WTC11 (cell line): ENCODE measurements at regions not wholly inside any gene's neighbourhood (a gene's known extent, or its start where the extent isn't known, plus 50 kb on each side); places are given as distances from the start of the nearest gene placed in this dataset.
"Not testable (repeated sequence)": the region's sequence is repeated elsewhere in the genome, so short reads cannot be mapped to it uniquely, and the experiment has no call there.

Source experiments
- ATAC-seq: fragments of 200-7000 bp; cut with Tn5 transposase; 2 replicates; pipeline ENCODE4 v1.10.0; 2021; ENCODE audit warnings: mild to moderate bottlenecking, moderate library complexity
- CTCF ChIA-PET: fragments of 300-600 bp; sonication (Branson Sonifier 250); formaldehyde crosslinking; loops from one replicate; lab custom pipeline; 2021; ENCODE audit warnings: antibody characterized with exemption; lab: Charles Lee
- POLR2A ChIA-PET: fragments of 350-600 bp; sonication (Branson Sonifier 250); formaldehyde crosslinking; loops from one replicate; lab custom pipeline; 2021; ENCODE audit warnings: antibody characterized with exemption; lab: Charles Lee
- DNase-seq: peaks from one replicate; pipeline ENCODE4 v3.0.0; 2021; ENCODE audit warnings: low spot score
- H3K27ac Mint-ChIP-seq: 2 replicates; pipeline ENCODE4 v1.8.0; 2021; ENCODE audit warnings: mixed read lengths
- H3K27me3 Mint-ChIP-seq: 2 replicates; pipeline ENCODE4 v1.8.0; 2021; ENCODE audit warnings: low read depth, mild to moderate bottlenecking, moderate library complexity, mixed read lengths
- H3K36me3 Mint-ChIP-seq: 2 replicates; pipeline ENCODE4 v1.8.0; 2021; ENCODE audit warnings: mixed read lengths
- H3K4me1 Mint-ChIP-seq: 2 replicates; pipeline ENCODE4 v1.8.0; 2022; ENCODE audit warnings: mixed read lengths
- H3K4me3 Mint-ChIP-seq: 2 replicates; pipeline ENCODE4 v1.8.0; 2021; ENCODE audit warnings: mild to moderate bottlenecking, moderate library complexity, mixed read lengths
- H3K9me3 Mint-ChIP-seq: 2 replicates; pipeline ENCODE4 v1.8.0; 2021; ENCODE audit warnings: mixed read lengths
- AFF4 ChIP-seq: sonication (generic); formaldehyde crosslinking; IDR thresholded peaks from 2 replicates; pipeline ENCODE4 v1.8.1; 2023; ENCODE audit warnings: mild to moderate bottlenecking, missing genetic modification reagents, borderline replicate concordance
- CTCF ChIP-seq: fragments of 200-600 bp; IDR thresholded peaks from 2 replicates; pipeline ENCODE4 v1.8.0; 2022; ENCODE audit warnings: antibody characterized with exemption
- E2F1 ChIP-seq: sonication (generic); formaldehyde crosslinking; IDR thresholded peaks from 2 replicates; pipeline ENCODE4 v1.8.0; 2022; ENCODE audit warnings: mild to moderate bottlenecking, missing genetic modification reagents
- FOXJ3 ChIP-seq: sonication (generic); formaldehyde crosslinking; IDR thresholded peaks from 2 replicates; pipeline ENCODE4 v1.9.0; 2021; ENCODE audit warnings: missing genetic modification reagents, mild to moderate bottlenecking, borderline replicate concordance
- GRHL2 ChIP-seq: fragments of 250-450 bp; sonication (Bioruptor Pico); IDR thresholded peaks from 2 replicates; pipeline ENCODE4 v1.8.0; 2022; ENCODE audit warnings: mild to moderate bottlenecking, moderate library complexity; ENCODE audit not compliant: insufficient replicate concordance, severe bottlenecking
- GTF2I ChIP-seq: fragments of 250-450 bp; sonication (Bioruptor Pico); conservative IDR thresholded peaks from 2 replicates; pipeline ENCODE4 v1.4.0; 2021; ENCODE audit warnings: mild to moderate bottlenecking
- JAZF1 ChIP-seq: fragments of 250-450 bp; sonication (Bioruptor Pico); IDR thresholded peaks from 2 replicates; pipeline ENCODE4 v1.9.0; 2021; ENCODE audit warnings: moderate library complexity, mild to moderate bottlenecking, inconsistent platforms
- NFE2L1 ChIP-seq: sonication (generic); formaldehyde crosslinking; IDR thresholded peaks from 2 replicates; pipeline ENCODE4 v1.8.1; 2023; ENCODE audit warnings: missing genetic modification reagents
- NR3C1 ChIP-seq: sonication (generic); formaldehyde crosslinking; conservative IDR thresholded peaks from 2 replicates; pipeline ENCODE4 v1.8.1; 2023; ENCODE audit warnings: low read depth, mild to moderate bottlenecking, missing genetic modification reagents
- USF1 ChIP-seq: sonication (generic); formaldehyde crosslinking; IDR thresholded peaks from 2 replicates; pipeline ENCODE4 v1.8.0; 2022; ENCODE audit warnings: mild to moderate bottlenecking, missing genetic modification reagents
- ZBTB21 ChIP-seq: sonication (generic); formaldehyde crosslinking; IDR thresholded peaks from 2 replicates; pipeline ENCODE4 v1.8.1; 2023; ENCODE audit warnings: mild to moderate bottlenecking, missing genetic modification reagents, borderline replicate concordance
- ZNF138 ChIP-seq: sonication (generic); formaldehyde crosslinking; conservative IDR thresholded peaks from 2 replicates; pipeline ENCODE4 v1.8.1; 2022; ENCODE audit warnings: mild to moderate bottlenecking, moderate library complexity, missing genetic modification reagents
- ZNF263 ChIP-seq: sonication (generic); formaldehyde crosslinking; IDR thresholded peaks from 2 replicates; pipeline ENCODE4 v1.8.1; 2022; ENCODE audit warnings: low read depth, mild to moderate bottlenecking, moderate library complexity, missing genetic modification reagents
- ZNF416 ChIP-seq: fragments of 250-450 bp; sonication (Bioruptor Pico); IDR thresholded peaks from 2 replicates; pipeline ENCODE4 v1.9.0; 2021; ENCODE audit warnings: mild to moderate bottlenecking, inconsistent platforms
- ZNF532 ChIP-seq: fragments of 250-450 bp; sonication (Bioruptor Pico); IDR thresholded peaks from 2 replicates; pipeline ENCODE4 v1.9.0; 2021; ENCODE audit warnings: mild to moderate bottlenecking, borderline replicate concordance

- TF ChIP-seq ZNF416 (CRISPR knock-in tag) = no peak
These were observed 565.2 kb downstream of the TOX3 start (continued) for GRCh38 chr16:51981725-51982124.

- POLR2A ChIA-PET, H3K9me3 Mint-ChIP-seq, ATAC-seq, H3K4me3 Mint-ChIP-seq, DNase-seq, H3K27me3 Mint-ChIP-seq, CTCF ChIA-PET: not testable (repeated sequence)
- peak; percentile 12; the same call in 1 of the 2 replicates for TF ChIP-seq NFE2L1 (CRISPR knock-in tag)
- TF ChIP-seq, all 79 proteins: peak for 1; not testable (repeated sequence) for 78
- H3K27ac Mint-ChIP-seq, H3K36me3 Mint-ChIP-seq, H3K4me1 Mint-ChIP-seq: not testable (repeated sequence)
These were observed 569.4 kb downstream of the TOX3 start for GRCh38 chr16:51977506-51977905.

- CTCF ChIA-PET = interaction anchor here (0.6 to 5.2 kb wide), 23 partner anchors 11 to 1165 kb away, joined by 3 to 149 read pairs (median 4); no protein-coding TSS in a partner anchor
- peak; percentile 46 for DNase-seq
- Mint-ChIP-seq H3K36me3 (no peaks in the 10 kb centered on the region), H3K4me1 (peaks cover 31% of the 10 kb centered on the region), H3K4me3 (no peak overlapping the region), H3K9me3 (no peaks in the 10 kb centered on the region), H3K27ac (no peak overlapping the region), H3K27me3 (no peaks in the 10 kb centered on the region)
- ATAC-seq = peak; percentile 85
- POLR2A ChIA-PET = no interaction called here
- TF ChIP-seq CTCF = peak; percentile 48; the same call in 1 of the 2 replicates
- TF ChIP-seq ZBTB21 (CRISPR knock-in tag) = no peak
These were observed 575.8 kb downstream of the TOX3 start for GRCh38 chr16:51971184-51971583.

- Mint-ChIP-seq H3K27ac (no peak overlapping the region), H3K36me3 (no peaks in the 10 kb centered on the region), H3K27me3 (peaks cover 2% of the 10 kb centered on the region; the same call in 1 of the 2 replicates), H3K4me3 (no peak overlapping the region), H3K4me1 (peaks cover 31% of the 10 kb centered on the region), H3K9me3 (0 out of 2 replicates have a peak, but pooled peaks cover 6% of the 10 kb centered on the region)
- ATAC-seq (no peak), DNase-seq (no peak)
- ChIA-PET POLR2A (no interaction called here), CTCF (interaction anchor here (0.5 to 2.1 kb wide), 2 partner anchors 150 to 514 kb away, joined by 3 to 19 read pairs; no protein-coding TSS in a partner anchor)
- TF ChIP-seq E2F1 (CRISPR knock-in tag) (no peak), USF1 (no peak), JAZF1 (no peak), GRHL2 (CRISPR knock-in tag) (no peak), ZNF263 (CRISPR knock-in tag) (no peak), ZNF532 (CRISPR knock-in tag) (no peak), AFF4 (CRISPR knock-in tag) (no peak), GTF2I (CRISPR knock-in tag) (no peak), NR3C1 (CRISPR knock-in tag) (no peak), FOXJ3 (CRISPR knock-in tag) (no peak), ZNF138 (CRISPR knock-in tag) (no peak)
These were observed 578.2 kb downstream of the TOX3 start for GRCh38 chr16:51968749-51969148.
